Thoracic aorta (tissue), 2 donors: ENCODE measurements at regions not wholly inside any gene's neighbourhood (a gene's known extent, or its start where the extent isn't known, plus 50 kb on each side); places are given as distances from the start of the nearest gene placed in this dataset.
A peak's percentile ranks its signal among the peaks of the same experiment; 100 is the strongest.

ENCODE experiments used
- ATAC-seq: fragments of 150-250 bp; one replicate; pipeline ENCODE4 v1.8.0; 2017; ENCODE audit warnings: low read depth; ENCODE audit not compliant: insufficient number of reproducible peaks, low FRiP score
- DNase-seq: peaks from one replicate; pipeline ENCODE4 v3.0.0-alpha.2; 2020; ENCODE audit warnings: low spot score
- H3K27ac ChIP-seq, 2 donors: fragments of 200-600 bp; sonication (generic); 1 replicate in 1 of 2; 2 replicates in 1 of 2; pipeline ENCODE4 v1.5.1; 2016; ENCODE audit warnings: mild to moderate bottlenecking in 2 of 2, moderate library complexity in 2 of 2
- H3K27me3 ChIP-seq: fragments of 200-600 bp; sonication (generic); replicated peaks from 2 replicates; pipeline ENCODE4 v1.6.0; 2016; ENCODE audit warnings: mild to moderate bottlenecking; ENCODE audit not compliant: insufficient read depth
- H3K36me3 ChIP-seq: fragments of 200-600 bp; sonication (generic); one replicate; pipeline ENCODE4 v1.5.1; 2016
- H3K4me1 ChIP-seq, 2 donors: fragments of 200-600 bp; sonication (generic); 1 replicate in 1 of 2; 2 replicates in 1 of 2; pipeline versions ENCODE4 v1.5.1 to v1.6.0; 2016; ENCODE audit warnings: low read depth in 2 of 2, mild to moderate bottlenecking in 1 of 2; ENCODE audit not compliant: control insufficient read depth in 1 of 2
- H3K4me3 ChIP-seq: fragments of 200-600 bp; sonication (generic); 2 replicates; pipeline ENCODE4 v1.5.1; 2016; ENCODE audit warnings: mild to moderate bottlenecking
- H3K9me3 ChIP-seq: fragments of 200-600 bp; sonication (generic); 2 replicates; pipeline ENCODE4 v1.5.1; 2016
- TF ChIP-seq, protein P1 (sequence below): fragments of 200-600 bp; sonication (generic); IDR thresholded peaks from one replicate; pipeline ENCODE4 v1.5.1; 2019; ENCODE audit warnings: antibody characterized with exemption

DNA sequence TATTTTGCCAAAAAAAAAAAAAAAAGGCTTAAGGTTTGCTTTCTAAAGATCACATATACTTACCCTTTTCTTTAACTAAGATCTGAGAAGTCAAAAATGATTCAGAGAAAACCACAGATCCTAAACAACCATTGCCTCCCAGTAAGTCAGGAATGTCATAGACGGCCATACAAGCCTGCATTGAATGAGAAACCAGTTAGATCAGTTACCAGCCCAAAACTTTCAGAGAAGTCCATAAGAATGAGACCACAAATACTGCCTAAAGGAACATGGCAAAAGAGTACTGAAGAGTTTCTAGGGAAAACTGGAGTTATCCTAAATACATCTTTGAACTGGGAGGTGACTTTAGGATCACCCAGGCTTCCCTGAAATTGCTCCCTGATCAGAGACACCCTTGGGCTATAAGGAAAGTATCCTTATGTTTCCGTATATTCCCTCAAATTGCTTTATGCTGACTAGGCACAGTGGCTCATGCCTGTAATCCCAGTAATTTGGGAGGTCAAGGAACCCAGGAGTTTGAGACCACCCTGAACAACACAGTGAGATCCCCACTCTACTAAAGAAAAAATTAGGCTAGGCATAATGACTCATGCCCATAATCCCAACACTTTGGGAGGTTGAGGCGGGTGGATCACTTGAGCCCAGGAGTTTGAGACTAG is 79.4 kb upstream of the SLC4A11 start:
- DNase-seq (no peak), ATAC-seq (no peak)
- Histone ChIP-seq H3K9me3 (no peaks in the 10 kb centered on the region), H3K27me3 (no peaks in the 10 kb centered on the region), H3K27ac (no peak overlapping the region), H3K4me3 (no peak overlapping the region), H3K36me3 (peaks cover 29% of the 10 kb centered on the region), H3K4me1 (peaks cover 3 to 19% of the 10 kb centered on the region in 2 donors)
- TF ChIP-seq, protein P1, sequence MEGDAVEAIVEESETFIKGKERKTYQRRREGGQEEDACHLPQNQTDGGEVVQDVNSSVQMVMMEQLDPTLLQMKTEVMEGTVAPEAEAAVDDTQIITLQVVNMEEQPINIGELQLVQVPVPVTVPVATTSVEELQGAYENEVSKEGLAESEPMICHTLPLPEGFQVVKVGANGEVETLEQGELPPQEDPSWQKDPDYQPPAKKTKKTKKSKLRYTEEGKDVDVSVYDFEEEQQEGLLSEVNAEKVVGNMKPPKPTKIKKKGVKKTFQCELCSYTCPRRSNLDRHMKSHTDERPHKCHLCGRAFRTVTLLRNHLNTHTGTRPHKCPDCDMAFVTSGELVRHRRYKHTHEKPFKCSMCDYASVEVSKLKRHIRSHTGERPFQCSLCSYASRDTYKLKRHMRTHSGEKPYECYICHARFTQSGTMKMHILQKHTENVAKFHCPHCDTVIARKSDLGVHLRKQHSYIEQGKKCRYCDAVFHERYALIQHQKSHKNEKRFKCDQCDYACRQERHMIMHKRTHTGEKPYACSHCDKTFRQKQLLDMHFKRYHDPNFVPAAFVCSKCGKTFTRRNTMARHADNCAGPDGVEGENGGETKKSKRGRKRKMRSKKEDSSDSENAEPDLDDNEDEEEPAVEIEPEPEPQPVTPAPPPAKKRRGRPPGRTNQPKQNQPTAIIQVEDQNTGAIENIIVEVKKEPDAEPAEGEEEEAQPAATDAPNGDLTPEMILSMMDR: no peak

DNA sequence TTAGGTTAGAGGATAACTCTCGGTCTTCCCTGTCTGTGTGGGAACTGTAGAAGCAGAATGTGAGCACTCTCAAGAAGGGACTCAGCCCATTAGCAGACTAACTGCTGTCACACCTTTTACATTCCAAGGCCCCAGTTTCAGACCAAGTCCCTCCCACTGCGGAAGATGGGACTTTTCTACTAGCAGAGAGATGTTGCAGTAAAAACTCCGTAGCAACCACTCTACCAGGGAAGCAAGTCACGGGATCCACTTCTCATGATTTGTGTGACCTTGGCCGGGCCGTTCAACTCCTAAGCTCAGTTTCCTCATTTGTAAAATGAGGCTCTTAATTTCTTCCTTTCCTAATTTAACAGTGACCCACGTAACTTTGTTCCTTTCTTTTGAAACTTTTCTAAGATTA is 77.1 kb upstream of the SLC4A11 start:
- Histone ChIP-seq H3K9me3 (no peaks in the 10 kb centered on the region), H3K36me3 (peaks cover 11% of the 10 kb centered on the region), H3K27me3 (no peaks in the 10 kb centered on the region), H3K4me3 (no peak overlapping the region), H3K27ac (no peak overlapping the region), H3K4me1 (peaks cover 3 to 23% of the 10 kb centered on the region in 2 donors)
- ATAC-seq (peak; percentile 19), DNase-seq (no peak)
- TF ChIP-seq, protein P1: no peak

DNA sequence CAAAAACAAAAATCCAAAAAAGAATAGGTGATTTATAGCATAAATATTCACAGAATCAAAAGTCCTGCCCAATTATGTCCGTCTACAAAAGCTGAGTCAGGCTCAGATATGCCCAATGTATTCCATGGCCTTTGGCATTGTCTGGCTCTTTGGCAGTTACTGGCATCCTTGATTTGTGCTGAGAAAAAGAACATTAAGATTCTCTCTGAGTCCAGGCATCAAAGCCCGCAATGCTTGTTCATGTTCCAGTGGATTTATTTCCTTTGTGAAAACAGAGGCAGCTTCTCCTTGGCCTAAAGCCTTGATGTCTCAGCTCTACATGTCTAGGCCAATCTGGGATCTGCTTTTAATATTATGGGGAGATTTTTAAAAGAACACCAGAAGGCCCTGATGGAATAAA is 76.1 kb upstream of the SLC4A11 start:
- peaks cover 3 to 23% of the 10 kb centered on the region in 2 donors for H3K4me1 ChIP-seq
- no peak overlapping the region for H3K27ac ChIP-seq
- H3K36me3 ChIP-seq: peaks cover 11% of the 10 kb centered on the region
- ATAC-seq: no peak
- TF ChIP-seq, protein P1: no peak
- no peak for DNase-seq
- H3K9me3 ChIP-seq: no peaks in the 10 kb centered on the region
- H3K4me3 ChIP-seq: no peak overlapping the region
- no peaks in the 10 kb centered on the region for H3K27me3 ChIP-seq

DNA sequence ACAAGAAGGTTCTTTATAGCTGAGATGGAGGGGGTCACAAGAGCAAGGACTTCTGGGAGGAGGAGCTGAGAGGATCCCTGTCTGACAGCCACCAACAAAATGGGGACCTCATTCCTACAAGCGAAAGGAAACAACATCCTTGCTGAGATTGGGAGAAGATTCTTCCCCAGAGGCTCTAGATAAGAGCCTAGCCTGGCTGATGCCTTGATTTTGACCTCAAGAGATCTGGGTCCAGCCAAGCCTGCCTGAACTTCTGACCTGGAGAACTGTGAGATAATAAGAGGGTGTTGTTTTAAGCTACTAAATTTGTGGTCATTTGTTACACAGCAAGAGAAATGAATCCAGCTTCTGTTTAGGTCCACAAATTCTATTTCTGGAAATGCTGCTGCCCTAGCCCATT is 75.4 kb upstream of the SLC4A11 start:
- ATAC-seq (no peak), DNase-seq (no peak)
- Histone ChIP-seq H3K27ac (no peak overlapping the region), H3K9me3 (no peaks in the 10 kb centered on the region), H3K36me3 (peaks cover 17% of the 10 kb centered on the region), H3K27me3 (no peaks in the 10 kb centered on the region), H3K4me3 (no peak overlapping the region), H3K4me1 (peaks cover 3 to 23% of the 10 kb centered on the region in 2 donors)
- TF ChIP-seq, protein P1: no peak

DNA sequence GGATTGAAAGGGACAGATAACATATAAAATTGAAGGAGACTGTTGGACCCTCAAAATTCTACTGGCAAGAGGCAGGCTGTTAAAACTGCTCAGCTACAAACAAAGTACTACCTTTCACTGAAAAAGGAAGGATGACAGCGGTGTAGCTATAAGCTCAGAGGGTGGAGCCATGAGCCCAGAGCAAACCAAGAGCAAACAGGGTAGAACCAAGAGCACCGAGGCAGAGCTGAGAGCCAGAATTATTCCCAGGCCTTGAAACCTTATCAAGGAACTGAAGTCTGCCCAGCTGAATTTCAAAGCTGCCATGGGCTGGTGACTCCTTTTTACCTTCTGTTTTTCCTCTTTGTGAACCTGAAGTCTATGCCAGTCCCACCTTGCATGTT is 74.7 kb upstream of the SLC4A11 start:
- DNase-seq: no peak
- no peak for ATAC-seq
- TF ChIP-seq, protein P1: no peak
- Histone ChIP-seq H3K27me3 (no peaks in the 10 kb centered on the region), H3K36me3 (peaks cover 17% of the 10 kb centered on the region), H3K27ac (peak overlapping the region in 1 of 2 donors; percentile 42), H3K4me3 (no peak overlapping the region), H3K4me1 (peaks cover 3 to 23% of the 10 kb centered on the region in 2 donors), H3K9me3 (no peaks in the 10 kb centered on the region)
